ENCODE measurements at regions not wholly inside any gene's neighbourhood (a gene's known extent, or its start where the extent isn't known, plus 50 kb on each side); places are given as distances from the start of the nearest gene placed in this dataset.

DNA sequence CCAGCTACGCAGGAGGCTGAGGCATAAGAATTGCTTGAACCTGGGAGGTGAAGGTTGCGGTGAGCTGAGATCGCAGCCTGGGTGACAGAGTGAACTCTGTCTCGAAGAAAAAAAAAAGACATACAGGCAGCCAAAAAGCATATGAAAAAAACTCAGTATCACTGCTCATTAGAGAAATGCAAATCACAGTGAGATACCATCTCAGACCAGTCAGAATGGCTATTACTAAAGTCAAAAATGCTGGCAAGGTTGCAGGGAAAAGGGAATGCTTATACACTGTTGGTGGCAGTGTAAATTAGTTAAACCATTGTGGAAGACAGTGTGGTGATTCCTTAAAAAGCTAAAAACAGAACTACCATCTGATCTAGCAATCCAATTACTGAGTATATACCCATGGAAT, 123.1 kb downstream of the CHIC2 start:
- TF ChIP-seq FOSL1 (IDR thresholded peaks at IDR 0.05; ENCODE audit: low read depth) (no peak), SP1 (IDR thresholded peaks at IDR 0.05; ENCODE audit: low read depth) (no peak), POLR2A (IDR thresholded peaks at IDR 0.05; ENCODE audit: borderline replicate concordance, extremely low read depth, insufficient read depth, insufficient read length) (no peak), ZNF274 (IDR thresholded peaks at IDR 0.05; ENCODE audit: low read depth, low read length) (no peak), CEBPB (IDR thresholded peaks at IDR 0.05; ENCODE audit: low read depth) (no peak), ZFX (IDR thresholded peaks at IDR 0.05) (no peak), EZH2 (IDR thresholded peaks at IDR 0.05) (no peak)
- TF ChIP-seq, protein P1, sequence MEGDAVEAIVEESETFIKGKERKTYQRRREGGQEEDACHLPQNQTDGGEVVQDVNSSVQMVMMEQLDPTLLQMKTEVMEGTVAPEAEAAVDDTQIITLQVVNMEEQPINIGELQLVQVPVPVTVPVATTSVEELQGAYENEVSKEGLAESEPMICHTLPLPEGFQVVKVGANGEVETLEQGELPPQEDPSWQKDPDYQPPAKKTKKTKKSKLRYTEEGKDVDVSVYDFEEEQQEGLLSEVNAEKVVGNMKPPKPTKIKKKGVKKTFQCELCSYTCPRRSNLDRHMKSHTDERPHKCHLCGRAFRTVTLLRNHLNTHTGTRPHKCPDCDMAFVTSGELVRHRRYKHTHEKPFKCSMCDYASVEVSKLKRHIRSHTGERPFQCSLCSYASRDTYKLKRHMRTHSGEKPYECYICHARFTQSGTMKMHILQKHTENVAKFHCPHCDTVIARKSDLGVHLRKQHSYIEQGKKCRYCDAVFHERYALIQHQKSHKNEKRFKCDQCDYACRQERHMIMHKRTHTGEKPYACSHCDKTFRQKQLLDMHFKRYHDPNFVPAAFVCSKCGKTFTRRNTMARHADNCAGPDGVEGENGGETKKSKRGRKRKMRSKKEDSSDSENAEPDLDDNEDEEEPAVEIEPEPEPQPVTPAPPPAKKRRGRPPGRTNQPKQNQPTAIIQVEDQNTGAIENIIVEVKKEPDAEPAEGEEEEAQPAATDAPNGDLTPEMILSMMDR (IDR thresholded peaks at IDR 0.05 in 2 of 3, conservative IDR thresholded peaks at IDR 0.05 in 1 of 3; ENCODE audit: borderline replicate concordance in 1 of 3, insufficient read depth in 1 of 3, low read depth in 2 of 3, low read length in 2 of 3), result no peak
- TF ChIP-seq, protein P2, sequence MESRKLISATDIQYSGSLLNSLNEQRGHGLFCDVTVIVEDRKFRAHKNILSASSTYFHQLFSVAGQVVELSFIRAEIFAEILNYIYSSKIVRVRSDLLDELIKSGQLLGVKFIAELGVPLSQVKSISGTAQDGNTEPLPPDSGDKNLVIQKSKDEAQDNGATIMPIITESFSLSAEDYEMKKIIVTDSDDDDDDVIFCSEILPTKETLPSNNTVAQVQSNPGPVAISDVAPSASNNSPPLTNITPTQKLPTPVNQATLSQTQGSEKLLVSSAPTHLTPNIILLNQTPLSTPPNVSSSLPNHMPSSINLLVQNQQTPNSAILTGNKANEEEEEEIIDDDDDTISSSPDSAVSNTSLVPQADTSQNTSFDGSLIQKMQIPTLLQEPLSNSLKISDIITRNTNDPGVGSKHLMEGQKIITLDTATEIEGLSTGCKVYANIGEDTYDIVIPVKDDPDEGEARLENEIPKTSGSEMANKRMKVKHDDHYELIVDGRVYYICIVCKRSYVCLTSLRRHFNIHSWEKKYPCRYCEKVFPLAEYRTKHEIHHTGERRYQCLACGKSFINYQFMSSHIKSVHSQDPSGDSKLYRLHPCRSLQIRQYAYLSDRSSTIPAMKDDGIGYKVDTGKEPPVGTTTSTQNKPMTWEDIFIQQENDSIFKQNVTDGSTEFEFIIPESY (IDR thresholded peaks at IDR 0.05; ENCODE audit: extremely low read depth, insufficient replicate concordance, low read length), result no peak
- TF ChIP-seq, protein P3, sequence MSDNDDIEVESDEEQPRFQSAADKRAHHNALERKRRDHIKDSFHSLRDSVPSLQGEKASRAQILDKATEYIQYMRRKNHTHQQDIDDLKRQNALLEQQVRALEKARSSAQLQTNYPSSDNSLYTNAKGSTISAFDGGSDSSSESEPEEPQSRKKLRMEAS (IDR thresholded peaks at IDR 0.05), result no peak

Data from HCT116 (cell line).